GM21529 (cell line): ENCODE measurements at regions not wholly inside any gene's neighbourhood (a gene's known extent, or its start where the extent isn't known, plus 50 kb on each side); places are given as distances from the start of the nearest gene placed in this dataset.
"Not testable (repeated sequence)": the region's sequence is repeated elsewhere in the genome, so short reads cannot be mapped to it uniquely, and the experiment has no call there.

Source experiments
- ATAC-seq: cut with Tn5 transposase; IDR thresholded peaks from one replicate; pipeline ENCODE4 v1.9.1; 2021; ENCODE audit not compliant: unreplicated experiment

GRCh38 chr1:213457186-213457585, 406.1 kb downstream of the RPS6KC1 start:
- ATAC-seq = no peak

- no peak for ATAC-seq
Measured at GRCh38 chr1:213457733-213458132, 406.7 kb downstream of the RPS6KC1 start.

GRCh38 chr1:213462374-213462773, 411.3 kb downstream of the RPS6KC1 start:
- not testable (repeated sequence) for ATAC-seq

- ATAC-seq = no peak
Measured at GRCh38 chr1:213464786-213465460, 413.9 kb downstream of the RPS6KC1 start.

GRCh38 chr1:213466541-213466940, 415.5 kb downstream of the RPS6KC1 start:
- ATAC-seq = no peak

GRCh38 chr1:213474054-213474453, 423.0 kb downstream of the RPS6KC1 start:
- no peak for ATAC-seq

GRCh38 chr1:213481395-213481794, 430.4 kb downstream of the RPS6KC1 start:
- no peak for ATAC-seq

- no peak for ATAC-seq
Measured at GRCh38 chr1:213484333-213484732, 433.3 kb downstream of the RPS6KC1 start.

GRCh38 chr1:213484758-213485157, 433.7 kb downstream of the RPS6KC1 start:
- ATAC-seq = no peak

- no peak for ATAC-seq
Measured at GRCh38 chr1:213486488-213486887, 435.4 kb downstream of the RPS6KC1 start.

- no peak for ATAC-seq
Measured at GRCh38 chr1:213491468-213491867, 440.4 kb downstream of the RPS6KC1 start.

- ATAC-seq = no peak
Measured at GRCh38 chr1:213492161-213493041, 441.4 kb downstream of the RPS6KC1 start.

- ATAC-seq = no peak
Measured at GRCh38 chr1:213499444-213499843, 448.4 kb downstream of the RPS6KC1 start.

GRCh38 chr1:213507472-213508223, 456.6 kb downstream of the RPS6KC1 start:
- ATAC-seq = no peak

GRCh38 chr1:213511173-213511572, 460.1 kb downstream of the RPS6KC1 start:
- ATAC-seq = no peak

GRCh38 chr1:213512316-213512715, 461.3 kb downstream of the RPS6KC1 start:
- ATAC-seq = no peak

- ATAC-seq = no peak
Measured at GRCh38 chr1:213513006-213513405, 462.0 kb downstream of the RPS6KC1 start.

GRCh38 chr1:213514408-213515179, 463.6 kb downstream of the RPS6KC1 start:
- ATAC-seq = not testable (repeated sequence)

GRCh38 chr1:213519098-213519497, 468.1 kb downstream of the RPS6KC1 start:
- ATAC-seq = no peak

GRCh38 chr1:213521206-213521605, 466.6 kb upstream of the PROX1 start:
- ATAC-seq = no peak
